HCT116 (cell line): ENCODE measurements at regions not wholly inside any gene's neighbourhood (a gene's known extent, or its start where the extent isn't known, plus 50 kb on each side); places are given as distances from the start of the nearest gene placed in this dataset.

Experiments used
- ATAC-seq: fragments of 200-7000 bp; cut with Tn5 transposase; 2 replicates; pipeline ENCODE4 v1.9.1; 2020; ENCODE audit warnings: mild to moderate bottlenecking, moderate library complexity
- BruUV-seq: library from RNA; stranded (reverse); fragments of 400-500 nt; replicated peaks from 2 replicates; lab custom pipeline; 2021; lab: Mats Ljungman, UMichigan
- CTCF ChIA-PET: fragments of 300-600 bp; sonication (Branson Sonifier 250); formaldehyde crosslinking; loops from one replicate; lab custom pipeline; 2021; ENCODE audit warnings: antibody characterized with exemption; lab: Charles Lee
- POLR2A ChIA-PET: fragments of 300-600, 350-600 bp; sonication (Branson Sonifier 250); formaldehyde crosslinking; loops from one replicate; lab custom pipeline; 2021; ENCODE audit warnings: antibody characterized with exemption; lab: Charles Lee
- RAD21 ChIA-PET, 2 experiments: fragments of 300-600 bp; sonication (Branson Sonifier 250); formaldehyde crosslinking; loops; one replicate each; lab custom pipeline; 2023; ENCODE audit warnings: low total read pairs in 2 of 2; ENCODE audit not compliant: uncharacterized antibody in 2 of 2, unreplicated experiment in 2 of 2, low non-redundant PET in 1 of 2; lab: Charles Lee
- DNase-seq: peaks from one replicate; pipeline ENCODE4 v3.0.0-alpha.2; 2010; ENCODE audit warnings: low read depth, low spot score
- H2AFZ ChIP-seq: fragments of 200-600 bp; shearing (Covaris generic), sonication (generic); 2 replicates; pipeline ENCODE4 v1.6.1; 2017; ENCODE audit warnings: low read depth, mixed run types, mixed read lengths, antibody characterized with exemption, low read length; ENCODE audit not compliant: poor library complexity, severe bottlenecking
- H3K27ac ChIP-seq: 2 replicates; pipeline ENCODE4 v1.5.1; 2012; ENCODE audit warnings: low read depth, low read length
- H3K27me3 ChIP-seq: fragments of 200-600 bp; sonication (generic); 2 replicates; pipeline ENCODE4 v1.6.1; 2016; ENCODE audit warnings: mixed run types, low read length, mixed read lengths; ENCODE audit not compliant: insufficient read depth
- H3K36me3 ChIP-seq, 2 experiments: fragments of 200-500 bp in 1 of 2; fragments of 200-600 bp in 1 of 2; sonication (Bioruptor generic) in 1 of 2; sonication (generic) in 1 of 2; 2 replicates each; pipeline versions ENCODE4 v1.5.1 to v1.6.1; 2014 to 2016; ENCODE audit warnings: low read length in 2 of 2, inconsistent platforms in 1 of 2, mixed read lengths in 1 of 2, mixed run types in 1 of 2; ENCODE audit not compliant: insufficient read depth in 2 of 2, control insufficient read depth in 1 of 2
- H3K4me1 ChIP-seq, 2 experiments: fragments of 200-600 bp in 1 of 2; sonication (generic) in 1 of 2; 2 replicates each; pipeline versions ENCODE4 v1.5.1 to v1.6.1; 2012 to 2017; ENCODE audit warnings: low read length in 2 of 2, inconsistent platforms in 1 of 2, mild to moderate bottlenecking in 1 of 2, mixed read lengths in 1 of 2, mixed run types in 1 of 2, moderate library complexity in 1 of 2; ENCODE audit not compliant: insufficient read depth in 2 of 2, control insufficient read depth in 1 of 2
- H3K4me2 ChIP-seq: fragments of 200-600 bp; sonication (generic); 2 replicates; pipeline ENCODE4 v1.6.1; 2017; ENCODE audit warnings: mixed run types, low read length, mixed read lengths
- H3K4me3 ChIP-seq, 2 experiments: fragments of 200-600 bp in 1 of 2; sonication (generic) in 1 of 2; replicated peaks in 1 of 2; 2 replicates each; pipeline ENCODE4 v1.5.1; 2011 to 2016; ENCODE audit warnings: low read length in 2 of 2, control low read depth in 1 of 2, low read depth in 1 of 2, mild to moderate bottlenecking in 1 of 2, mixed read lengths in 1 of 2, mixed run types in 1 of 2
- H3K79me2 ChIP-seq: fragments of 200-600 bp; sonication (generic); 2 replicates; pipeline ENCODE4 v1.6.1; 2017; ENCODE audit warnings: mild to moderate bottlenecking, mixed run types, low read length, moderate library complexity, mixed read lengths; ENCODE audit not compliant: insufficient read depth
- H3K9ac ChIP-seq: fragments of 200-600 bp; sonication (generic); 2 replicates; pipeline ENCODE4 v1.6.1; 2016; ENCODE audit warnings: low read length, mixed read lengths
- H3K9me2 ChIP-seq: fragments of 200-600 bp; sonication (generic), shearing (Covaris generic); 2 replicates; pipeline ENCODE4 v1.6.1; 2017; ENCODE audit warnings: mixed run types, mild to moderate bottlenecking, moderate library complexity; ENCODE audit not compliant: insufficient read depth
- H3K9me3 ChIP-seq, 2 experiments: fragments of 200-500 bp in 1 of 2; fragments of 200-600 bp in 1 of 2; sonication (Bioruptor generic) in 1 of 2; sonication (generic) in 1 of 2; 2 replicates each; pipeline ENCODE4 v1.6.1; 2014 to 2017; ENCODE audit warnings: low read length in 2 of 2, mixed read lengths in 2 of 2, inconsistent platforms in 1 of 2, low read depth in 1 of 2, mild to moderate bottlenecking in 1 of 2, mixed run types in 1 of 2, moderate library complexity in 1 of 2; ENCODE audit not compliant: control insufficient read depth in 1 of 2, insufficient read depth in 1 of 2
- H4K20me1 ChIP-seq: fragments of 200-600 bp; sonication (generic), shearing (Covaris generic); 2 replicates; pipeline ENCODE4 v1.6.1; 2017; ENCODE audit warnings: mixed run types, mild to moderate bottlenecking, moderate library complexity; ENCODE audit not compliant: insufficient read depth
- ATF3 ChIP-seq: IDR thresholded peaks from 2 replicates; pipeline ENCODE4 v1.6.1; 2012
- CEBPB ChIP-seq: IDR thresholded peaks from 2 replicates; pipeline ENCODE4 v1.6.1; 2012; ENCODE audit warnings: low read depth
- CTCF ChIP-seq, 3 experiments: fragments of 200-600 bp in 1 of 3; sonication (generic) in 1 of 3; IDR thresholded peaks in 2 of 3; conservative IDR thresholded peaks in 1 of 3; 2 replicates each; pipeline ENCODE4 v1.5.1; 2012 to 2017; ENCODE audit warnings: low read depth in 2 of 3, low read length in 2 of 3, antibody characterized with exemption in 1 of 3, borderline replicate concordance in 1 of 3, control low read depth in 1 of 3, mild to moderate bottlenecking in 1 of 3, mixed read lengths in 1 of 3, mixed run types in 1 of 3, moderate library complexity in 1 of 3; ENCODE audit not compliant: insufficient read depth in 1 of 3
- EGR1 ChIP-seq: IDR thresholded peaks from 2 replicates; pipeline ENCODE4 v1.6.1; 2012; ENCODE audit warnings: low read depth
- ELF1 ChIP-seq: IDR thresholded peaks from 2 replicates; pipeline ENCODE4 v1.6.1; 2012; ENCODE audit warnings: low read depth, borderline replicate concordance
- EZH2 ChIP-seq: fragments of 200-600 bp; sonication (generic); IDR thresholded peaks from 2 replicates; pipeline ENCODE4 v1.6.1; 2017; ENCODE audit warnings: antibody characterized with exemption, mixed run types
- EZH2phosphoT487 ChIP-seq: fragments of 200-600 bp; IDR thresholded peaks from 2 replicates; pipeline ENCODE4 v1.6.1; 2018; ENCODE audit warnings: antibody characterized with exemption, borderline replicate concordance
- FOSL1 ChIP-seq: IDR thresholded peaks from 2 replicates; pipeline ENCODE4 v1.6.1; 2012; ENCODE audit warnings: low read depth
- JUND ChIP-seq: IDR thresholded peaks from 2 replicates; pipeline ENCODE4 v1.6.1; 2012
- POLR2A ChIP-seq: IDR thresholded peaks from 2 replicates; pipeline ENCODE4 v1.7.0; 2011; ENCODE audit warnings: borderline replicate concordance; ENCODE audit not compliant: insufficient read depth, insufficient read length; ENCODE audit errors: extremely low read depth
- POLR2AphosphoS5 ChIP-seq: IDR thresholded peaks from 2 replicates; pipeline ENCODE4 v1.6.1; 2011; ENCODE audit warnings: mild to moderate bottlenecking, low read depth, low read length, moderate library complexity
- RAD21 ChIP-seq: IDR thresholded peaks from 2 replicates; pipeline ENCODE4 v1.6.1; 2012; ENCODE audit warnings: low read depth, mild to moderate bottlenecking
- REST ChIP-seq: IDR thresholded peaks from 2 replicates; pipeline ENCODE4 v1.6.1; 2012; ENCODE audit warnings: low read depth
- SP1 ChIP-seq: IDR thresholded peaks from 2 replicates; pipeline ENCODE4 v1.6.1; 2012; ENCODE audit warnings: low read depth
- SRF ChIP-seq: IDR thresholded peaks from 2 replicates; pipeline ENCODE4 v1.6.1; 2012; ENCODE audit warnings: low read depth
- TCF7L2 ChIP-seq: IDR thresholded peaks from 2 replicates; pipeline ENCODE4 v1.7.0; 2011; ENCODE audit warnings: borderline replicate concordance, inconsistent platforms; ENCODE audit not compliant: insufficient read depth, insufficient read length; ENCODE audit errors: extremely low read depth
- YY1 ChIP-seq: IDR thresholded peaks from 2 replicates; pipeline ENCODE4 v1.6.1; 2011; ENCODE audit warnings: low read length, low read depth, moderate library complexity, mild to moderate bottlenecking; ENCODE audit not compliant: insufficient replicate concordance; ENCODE audit errors: extremely low read depth
- intact Hi-C: fragments of 100-400 bp; cut with micrococcal nuclease; formaldehyde crosslinking; loops from 2 replicates; pipeline ENCODE4 v1.10.0; 2022

DNA sequence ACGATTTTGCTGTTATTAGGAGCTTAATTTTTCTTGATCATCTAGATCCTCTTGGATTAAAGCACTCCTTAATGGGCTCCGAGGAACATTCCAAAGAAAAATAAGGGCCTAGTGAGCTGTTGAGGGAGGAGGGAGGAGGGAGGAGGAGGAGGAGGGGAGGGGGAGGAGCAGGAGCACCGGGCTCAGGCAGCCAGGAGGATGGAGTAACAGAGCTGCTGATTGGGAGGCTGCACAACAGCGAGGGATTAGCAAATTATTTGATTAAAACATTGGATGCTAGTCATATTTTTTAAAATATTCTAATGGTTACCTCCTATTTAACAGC, 302.1 kb upstream of the RRP15 start:
- no peak overlapping the region for H3K9ac ChIP-seq
- ChIA-PET RAD21 (no interaction called here), POLR2A (no interaction called here), CTCF (no interaction called here)
- DNase-seq, result no peak
- H3K36me3 ChIP-seq, result no peaks in the 10 kb centered on the region
- no peaks in the 10 kb centered on the region for H3K9me3 ChIP-seq
- H3K4me1 ChIP-seq, result no peaks in the 10 kb centered on the region
- no peak overlapping the region for H2AFZ ChIP-seq
- ATAC-seq, result no peak
- H3K4me3 ChIP-seq, result no peak overlapping the region
- TF ChIP-seq POLR2AphosphoS5, result no peak
- no peak for TF ChIP-seq EZH2
- no peak for TF ChIP-seq YY1
- TF ChIP-seq JUND, result no peak
- no peak for TF ChIP-seq CEBPB
- TF ChIP-seq POLR2A, result no peak
- TF ChIP-seq ELF1, result no peak
- no peak for TF ChIP-seq SP1
- no peak for TF ChIP-seq SRF
- TF ChIP-seq TCF7L2, result no peak
- TF ChIP-seq ATF3, result no peak
- no peak for TF ChIP-seq EGR1
- TF ChIP-seq FOSL1, result no peak
- no peak for TF ChIP-seq RAD21
- H4K20me1 ChIP-seq, result no peaks in the 10 kb centered on the region
- BruUV-seq, result no TSS peak
- no peak overlapping the region for H3K4me2 ChIP-seq
- intact Hi-C loops, result no loop called here
- no peak overlapping the region for H3K27ac ChIP-seq
- no peaks in the 10 kb centered on the region for H3K9me2 ChIP-seq
- no peaks in the 10 kb centered on the region for H3K79me2 ChIP-seq
- H3K27me3 ChIP-seq, result no peaks in the 10 kb centered on the region

GRCh38 chr1:217985641-217986040, 299.5 kb upstream of the RRP15 start:
- ChIA-PET POLR2A (no interaction called here), CTCF (no interaction called here), RAD21 (no interaction called here)
- H3K27me3 ChIP-seq, result no peaks in the 10 kb centered on the region
- no peak overlapping the region for H2AFZ ChIP-seq
- intact Hi-C loops, result no loop called here
- no peaks in the 10 kb centered on the region for H3K4me1 ChIP-seq
- no peak for ATAC-seq
- TF ChIP-seq EZH2phosphoT487, result no peak
- TF ChIP-seq REST, result no peak
- TF ChIP-seq RAD21, result no peak
- TF ChIP-seq JUND, result no peak
- no peak for TF ChIP-seq CEBPB
- no peak for TF ChIP-seq CTCF (IDR thresholded peaks at IDR 0.05 in 2 of 3, conservative IDR thresholded peaks at IDR 0.05 in 1 of 3; ENCODE audit: borderline replicate concordance in 1 of 3, insufficient read depth in 1 of 3, low read depth in 2 of 3, low read length in 2 of 3)
- DNase-seq, result no peak
- H3K9ac ChIP-seq, result no peak overlapping the region
- no peaks in the 10 kb centered on the region for H3K9me3 ChIP-seq
- no TSS peak for BruUV-seq
- no peaks in the 10 kb centered on the region for H3K36me3 ChIP-seq
- no peaks in the 10 kb centered on the region for H4K20me1 ChIP-seq
- H3K4me3 ChIP-seq, result no peak overlapping the region
- no peaks in the 10 kb centered on the region for H3K79me2 ChIP-seq
- no peak overlapping the region for H3K4me2 ChIP-seq
- no peaks in the 10 kb centered on the region for H3K9me2 ChIP-seq
- H3K27ac ChIP-seq, result no peak overlapping the region
